ENCODE measurements at regions not wholly inside any gene's neighbourhood (a gene's known extent, or its start where the extent isn't known, plus 50 kb on each side); places are given as distances from the start of the nearest gene placed in this dataset.

- whole genome bisulfite sequencing, 2 experiments (ENCODE audit: extremely low coverage in 2 of 2, insufficient read length in 1 of 2) = 81 to 100% methylated on average over 3 to 4 of the region's 7 CpGs
- no peak overlapping the region for H3K9ac ChIP-seq (ENCODE audit: low read depth, low read length)
- no peak overlapping the region for H3K4ac ChIP-seq (ENCODE audit: low read depth, low read length)
- H3K9me1 ChIP-seq (ENCODE audit: insufficient read depth, low read length) = no peaks in the 10 kb centered on the region
- H3K4me3 ChIP-seq (ENCODE audit: insufficient read depth, low read depth, low read length) = no peak overlapping the region
- H2AK9ac ChIP-seq (replicated peaks; ENCODE audit: low read depth, low read length, poor library complexity) = no peak overlapping the region
- intact Hi-C loops (cut with micrococcal nuclease) (loop anchor here (2.0 to 5.0 kb wide), 2 partner anchors 324 to 453 kb away; no protein-coding TSS in a partner anchor), in situ Hi-C loops (cut with MboI; ENCODE audit: low sequenced_read_pairs) (no loop called here), dilution Hi-C loops (cut with HindIII; ENCODE audit: low sequenced_read_pairs, unreplicated experiment) (no loop called here)
- H3K27ac ChIP-seq (ENCODE audit: insufficient read depth, low read length) = no peak overlapping the region
- H4K5ac ChIP-seq (ENCODE audit: low read depth, low read length) = no peak overlapping the region
- no peaks in the 10 kb centered on the region for H3K27me3 ChIP-seq (ENCODE audit: control insufficient read depth, insufficient read depth, low read length)
- DNase-seq (no peak), ATAC-seq (ENCODE audit: low read depth) (no peak)
- H3K18ac ChIP-seq (ENCODE audit: low read depth, low read length) = no peak overlapping the region
- BruUV-seq (replicated peaks) = no TSS peak
- no peaks in the 10 kb centered on the region for H3K9me3 ChIP-seq (ENCODE audit: control insufficient read depth, insufficient read depth, low read length)
- no peak overlapping the region for H2BK120ac ChIP-seq (ENCODE audit: low read depth, low read length)
- H2AK5ac ChIP-seq (ENCODE audit: low read depth, low read length) = no peak overlapping the region
- H4K20me1 ChIP-seq (ENCODE audit: insufficient read depth, low read length) = no peaks in the 10 kb centered on the region
- no peak overlapping the region for H4K91ac ChIP-seq (ENCODE audit: insufficient read depth, low read depth, low read length)
- H3K36me3 ChIP-seq (ENCODE audit: control insufficient read depth, insufficient read depth, low read length) = no peaks in the 10 kb centered on the region
- no peak overlapping the region for H2BK20ac ChIP-seq (ENCODE audit: low read depth, low read length)
- no peak overlapping the region for H3K56ac ChIP-seq (ENCODE audit: extremely low read depth, insufficient read depth, low read length)
- H3K14ac ChIP-seq (replicated peaks; ENCODE audit: low read depth, low read length) = no peak overlapping the region
- H2AFZ ChIP-seq (replicated peaks; ENCODE audit: low read length, poor library complexity) = no peak overlapping the region
- H2BK15ac ChIP-seq (ENCODE audit: low read depth, low read length) = no peak overlapping the region
- H3K4me1 ChIP-seq (ENCODE audit: control insufficient read depth, insufficient read depth, low read length) = no peaks in the 10 kb centered on the region
- no peak overlapping the region for H4K8ac ChIP-seq (ENCODE audit: low read depth in 2 of 2, low read length in 2 of 2)
- no peak overlapping the region for H3K4me2 ChIP-seq (ENCODE audit: low read depth, low read length)
- ChIA-PET POLR2A (ENCODE audit: unreplicated experiment) (no interaction called here), CTCF (interaction anchor here (0.7 kb wide), 1 partner anchor 11 kb away, joined by 3 read pairs; no protein-coding TSS in a partner anchor)
- no peak for TF ChIP-seq RFX5 (IDR thresholded peaks at IDR 0.05; ENCODE audit: low read depth, low read length)
- TF ChIP-seq RCOR1 (IDR thresholded peaks at IDR 0.05; ENCODE audit: insufficient replicate concordance, low read length) = no peak
- no peak for TF ChIP-seq NFE2L2 (IDR thresholded peaks at IDR 0.05; ENCODE audit: low read depth, low read length)
- no peak for TF ChIP-seq POLR2A (IDR thresholded peaks at IDR 0.05; ENCODE audit: low read depth, low read length)
- no peak overlapping the region for H3K23ac ChIP-seq (ENCODE audit: low read depth, low read length)
- no peaks in the 10 kb centered on the region for H3K79me1 ChIP-seq (ENCODE audit: low read depth in 1 of 2, low read length in 2 of 2)
- no peak overlapping the region for H2BK5ac ChIP-seq (ENCODE audit: low read depth, low read length, poor library complexity, severe bottlenecking)
These were observed 84.8 kb upstream of the PHF14 start for GRCh38 chr7:10888861-10889260.

All from IMR-90 (cell line).